Vagina (tissue), 2 donors: ENCODE measurements at regions not wholly inside any gene's neighbourhood (a gene's known extent, or its start where the extent isn't known, plus 50 kb on each side); places are given as distances from the start of the nearest gene placed in this dataset.
"Not testable (repeated sequence)": the region's sequence is repeated elsewhere in the genome, so short reads cannot be mapped to it uniquely, and the experiment has no call there.

ENCODE experiments used
- DNase-seq, 2 donors: peaks; one replicate each; pipeline ENCODE4 v3.0.0-alpha.2; 2017; ENCODE audit errors: extremely low spot score in 2 of 2
- H3K27ac ChIP-seq: fragments of 200-600 bp; sonication (generic); one replicate; pipeline ENCODE4 v1.5.1; 2019
- H3K27me3 ChIP-seq: fragments of 200-600 bp; sonication (generic); one replicate; pipeline ENCODE4 v1.5.1; 2019
- H3K36me3 ChIP-seq, 2 donors: fragments of 200-600 bp; sonication (generic); one replicate each; pipeline ENCODE4 v1.5.1; 2017 to 2019
- H3K4me1 ChIP-seq: fragments of 200-600 bp; sonication (generic); one replicate; pipeline ENCODE4 v1.5.1; 2019
- H3K4me3 ChIP-seq, 2 donors: fragments of 200-600 bp; sonication (generic); 1 replicate in 1 of 2; 2 replicates in 1 of 2; pipeline ENCODE4 v1.5.1; 2016 to 2019
- H3K9me3 ChIP-seq: fragments of 200-600 bp; sonication (generic); one replicate; pipeline ENCODE4 v1.5.1; 2019
- CTCF ChIP-seq, 3 experiments: fragments of 450-650 bp in 2 of 3; fragments of 200-600 bp in 1 of 3; sonication (generic) in 1 of 3; IDR thresholded peaks; one replicate each; pipeline ENCODE4 v1.5.1; 2017 to 2019; ENCODE audit warnings: antibody characterized with exemption in 3 of 3, mild to moderate bottlenecking in 2 of 3, moderate library complexity in 2 of 3
- POLR2A ChIP-seq, 2 donors: fragments of 450-650 bp; IDR thresholded peaks; one replicate each; pipeline ENCODE4 v1.6.1; 2017; ENCODE audit warnings: antibody characterized with exemption in 2 of 2, mild to moderate bottlenecking in 2 of 2, moderate library complexity in 2 of 2
- POLR2AphosphoS5 ChIP-seq, 2 donors: sonication (generic); formaldehyde crosslinking; IDR thresholded peaks; one replicate each; pipeline ENCODE4 v1.9.0; 2017; ENCODE audit warnings: antibody characterized with exemption in 2 of 2, mild to moderate bottlenecking in 2 of 2, low read depth in 1 of 2; ENCODE audit not compliant: insufficient read depth in 1 of 2
- intact Hi-C: fragments of 100-400 bp; cut with DNase I; formaldehyde crosslinking; loops from one replicate; pipeline ENCODE4 v1.15.1; 2023

- H3K36me3 ChIP-seq = no peaks in the 10 kb centered on the region
- no peaks in the 10 kb centered on the region for H3K4me1 ChIP-seq
- DNase-seq = no peak
- H3K4me3 ChIP-seq = no peak overlapping the region
- H3K9me3 ChIP-seq = no peaks in the 10 kb centered on the region
- no peaks in the 10 kb centered on the region for H3K27me3 ChIP-seq
- no peak overlapping the region for H3K27ac ChIP-seq
- intact Hi-C loops = no loop called here
- TF ChIP-seq CTCF (IDR thresholded peaks at IDR 0.05) (no peak), POLR2A (IDR thresholded peaks at IDR 0.05) (no peak), POLR2AphosphoS5 (IDR thresholded peaks at IDR 0.05; ENCODE audit: insufficient read depth in 1 of 2, low read depth in 1 of 2) (no peak)
Measured at GRCh38 chr11:96483374-96483955, 93.7 kb downstream of the JRKL start.

- intact Hi-C loops = no loop called here
- no peaks in the 10 kb centered on the region for H3K9me3 ChIP-seq
- no peaks in the 10 kb centered on the region for H3K4me1 ChIP-seq
- TF ChIP-seq POLR2A (IDR thresholded peaks at IDR 0.05) = no peak
- TF ChIP-seq POLR2AphosphoS5 (IDR thresholded peaks at IDR 0.05; ENCODE audit: insufficient read depth in 1 of 2, low read depth in 1 of 2) = no peak
- no peak for TF ChIP-seq CTCF (IDR thresholded peaks at IDR 0.05)
- no peak overlapping the region for H3K4me3 ChIP-seq
- no peak for DNase-seq
- no peaks in the 10 kb centered on the region for H3K27me3 ChIP-seq
- H3K27ac ChIP-seq = no peak overlapping the region
- no peaks in the 10 kb centered on the region for H3K36me3 ChIP-seq
Measured at GRCh38 chr11:96484361-96484760, 94.5 kb downstream of the JRKL start.

- Histone ChIP-seq H3K27ac (no peak overlapping the region), H3K9me3 (no peaks in the 10 kb centered on the region), H3K36me3 (no peaks in the 10 kb centered on the region), H3K27me3 (no peaks in the 10 kb centered on the region), H3K4me1 (no peaks in the 10 kb centered on the region), H3K4me3 (no peak overlapping the region)
- DNase-seq = no peak
- intact Hi-C loops = no loop called here
- TF ChIP-seq POLR2AphosphoS5 (IDR thresholded peaks at IDR 0.05; ENCODE audit: insufficient read depth in 1 of 2, low read depth in 1 of 2) = no peak
- TF ChIP-seq POLR2A (IDR thresholded peaks at IDR 0.05) = no peak
- no peak for TF ChIP-seq CTCF (IDR thresholded peaks at IDR 0.05)
Measured at GRCh38 chr11:96486890-96487611, 97.2 kb downstream of the JRKL start.

DNA sequence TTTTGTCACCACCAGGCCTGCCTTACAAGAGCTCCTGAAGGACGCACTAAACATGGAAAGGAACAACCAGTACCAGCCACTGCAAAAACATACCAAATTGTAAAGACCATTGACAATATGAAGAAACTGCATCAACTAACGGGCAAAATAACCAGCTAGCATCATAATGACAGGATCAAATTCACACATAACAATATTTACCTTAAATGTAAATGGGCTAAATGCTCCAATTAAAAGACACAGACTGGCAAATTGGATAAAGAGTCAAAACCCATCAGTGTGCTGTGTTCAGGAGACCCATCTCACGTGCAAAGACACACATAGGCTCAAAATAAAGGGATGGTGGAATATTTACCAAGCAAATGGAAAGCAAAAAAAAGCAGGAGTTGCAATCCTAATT is 99.1 kb downstream of the JRKL start:
- H3K27me3 ChIP-seq, DNase-seq, intact Hi-C loops, H3K27ac ChIP-seq, H3K4me3 ChIP-seq, H3K36me3 ChIP-seq, H3K4me1 ChIP-seq, H3K9me3 ChIP-seq: not testable (repeated sequence)

- Histone ChIP-seq H3K4me3 (no peak overlapping the region), H3K9me3 (no peaks in the 10 kb centered on the region), H3K27me3 (no peaks in the 10 kb centered on the region), H3K36me3 (no peaks in the 10 kb centered on the region), H3K4me1 (no peaks in the 10 kb centered on the region), H3K27ac (no peak overlapping the region)
- DNase-seq = no peak
- intact Hi-C loops = no loop called here
- TF ChIP-seq CTCF (IDR thresholded peaks at IDR 0.05) (no peak), POLR2A (IDR thresholded peaks at IDR 0.05) (no peak), POLR2AphosphoS5 (IDR thresholded peaks at IDR 0.05; ENCODE audit: insufficient read depth in 1 of 2, low read depth in 1 of 2) (no peak)
Measured at GRCh38 chr11:96500440-96500839, 110.6 kb downstream of the JRKL start.
